Stimulated activated CD4-positive, alpha-beta T cell treated with anti-CD3 and anti-CD28 coated beads, Interleukin-12 subunit alpha, Interleukin-12 subunit beta, amount 100 ng/mL, for 48 hours (primary cell): ENCODE measurements at regions not wholly inside any gene's neighbourhood (a gene's known extent, or its start where the extent isn't known, plus 50 kb on each side); places are given as distances from the start of the nearest gene placed in this dataset.

Experiments used
- DNase-seq, 3 donors: peaks; one replicate each; pipeline ENCODE4 v3.0.0-alpha.2; 2020; ENCODE audit warnings: low read depth in 2 of 3, low spot score in 1 of 3

- no peak for DNase-seq
Observed at GRCh38 chr9:21746550-21746949, 55.9 kb upstream of the MTAP start.

- DNase-seq = no peak
Observed at GRCh38 chr9:21747175-21747574, 55.3 kb upstream of the MTAP start.

GRCh38 chr9:21750021-21750735 is 52.3 kb upstream of the MTAP start:
- no peak for DNase-seq

- DNase-seq = no peak
Observed at GRCh38 chr9:21751998-21752397, 50.4 kb upstream of the MTAP start.
